ENCODE measurements at regions not wholly inside any gene's neighbourhood (a gene's known extent, or its start where the extent isn't known, plus 50 kb on each side); places are given as distances from the start of the nearest gene placed in this dataset.

DNA sequence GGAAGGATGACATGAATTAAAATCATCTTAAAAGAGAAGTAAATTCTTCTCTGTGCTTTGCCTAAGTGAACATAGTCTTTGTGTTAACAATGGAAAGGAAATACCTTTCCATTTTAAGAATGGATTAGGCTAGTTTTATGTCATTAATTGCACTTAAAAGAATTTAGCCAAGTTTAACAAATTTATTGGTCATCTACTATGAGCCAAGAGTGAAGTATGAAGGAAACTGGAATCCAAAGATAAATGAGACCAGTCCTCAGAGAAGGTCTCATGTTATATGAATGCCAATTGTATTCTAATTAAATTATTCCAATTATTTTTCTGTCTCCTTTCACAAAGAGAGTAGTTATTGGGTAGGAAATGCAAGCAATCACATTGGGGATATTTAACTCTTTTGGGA, 741.3 kb upstream of the SOX9 start:
- no peak overlapping the region for H3K4me3 ChIP-seq (replicated peaks; ENCODE audit: insufficient read depth, low read length)
- no peak for TF ChIP-seq GABPA (IDR thresholded peaks at IDR 0.05; ENCODE audit: low read depth)
- no peak for TF ChIP-seq POLR2AphosphoS5 (IDR thresholded peaks at IDR 0.05; ENCODE audit: low read depth)
- TF ChIP-seq, protein P1, sequence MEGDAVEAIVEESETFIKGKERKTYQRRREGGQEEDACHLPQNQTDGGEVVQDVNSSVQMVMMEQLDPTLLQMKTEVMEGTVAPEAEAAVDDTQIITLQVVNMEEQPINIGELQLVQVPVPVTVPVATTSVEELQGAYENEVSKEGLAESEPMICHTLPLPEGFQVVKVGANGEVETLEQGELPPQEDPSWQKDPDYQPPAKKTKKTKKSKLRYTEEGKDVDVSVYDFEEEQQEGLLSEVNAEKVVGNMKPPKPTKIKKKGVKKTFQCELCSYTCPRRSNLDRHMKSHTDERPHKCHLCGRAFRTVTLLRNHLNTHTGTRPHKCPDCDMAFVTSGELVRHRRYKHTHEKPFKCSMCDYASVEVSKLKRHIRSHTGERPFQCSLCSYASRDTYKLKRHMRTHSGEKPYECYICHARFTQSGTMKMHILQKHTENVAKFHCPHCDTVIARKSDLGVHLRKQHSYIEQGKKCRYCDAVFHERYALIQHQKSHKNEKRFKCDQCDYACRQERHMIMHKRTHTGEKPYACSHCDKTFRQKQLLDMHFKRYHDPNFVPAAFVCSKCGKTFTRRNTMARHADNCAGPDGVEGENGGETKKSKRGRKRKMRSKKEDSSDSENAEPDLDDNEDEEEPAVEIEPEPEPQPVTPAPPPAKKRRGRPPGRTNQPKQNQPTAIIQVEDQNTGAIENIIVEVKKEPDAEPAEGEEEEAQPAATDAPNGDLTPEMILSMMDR (IDR thresholded peaks at IDR 0.05; ENCODE audit: insufficient read depth, low read length): no peak
- TF ChIP-seq, protein P2, sequence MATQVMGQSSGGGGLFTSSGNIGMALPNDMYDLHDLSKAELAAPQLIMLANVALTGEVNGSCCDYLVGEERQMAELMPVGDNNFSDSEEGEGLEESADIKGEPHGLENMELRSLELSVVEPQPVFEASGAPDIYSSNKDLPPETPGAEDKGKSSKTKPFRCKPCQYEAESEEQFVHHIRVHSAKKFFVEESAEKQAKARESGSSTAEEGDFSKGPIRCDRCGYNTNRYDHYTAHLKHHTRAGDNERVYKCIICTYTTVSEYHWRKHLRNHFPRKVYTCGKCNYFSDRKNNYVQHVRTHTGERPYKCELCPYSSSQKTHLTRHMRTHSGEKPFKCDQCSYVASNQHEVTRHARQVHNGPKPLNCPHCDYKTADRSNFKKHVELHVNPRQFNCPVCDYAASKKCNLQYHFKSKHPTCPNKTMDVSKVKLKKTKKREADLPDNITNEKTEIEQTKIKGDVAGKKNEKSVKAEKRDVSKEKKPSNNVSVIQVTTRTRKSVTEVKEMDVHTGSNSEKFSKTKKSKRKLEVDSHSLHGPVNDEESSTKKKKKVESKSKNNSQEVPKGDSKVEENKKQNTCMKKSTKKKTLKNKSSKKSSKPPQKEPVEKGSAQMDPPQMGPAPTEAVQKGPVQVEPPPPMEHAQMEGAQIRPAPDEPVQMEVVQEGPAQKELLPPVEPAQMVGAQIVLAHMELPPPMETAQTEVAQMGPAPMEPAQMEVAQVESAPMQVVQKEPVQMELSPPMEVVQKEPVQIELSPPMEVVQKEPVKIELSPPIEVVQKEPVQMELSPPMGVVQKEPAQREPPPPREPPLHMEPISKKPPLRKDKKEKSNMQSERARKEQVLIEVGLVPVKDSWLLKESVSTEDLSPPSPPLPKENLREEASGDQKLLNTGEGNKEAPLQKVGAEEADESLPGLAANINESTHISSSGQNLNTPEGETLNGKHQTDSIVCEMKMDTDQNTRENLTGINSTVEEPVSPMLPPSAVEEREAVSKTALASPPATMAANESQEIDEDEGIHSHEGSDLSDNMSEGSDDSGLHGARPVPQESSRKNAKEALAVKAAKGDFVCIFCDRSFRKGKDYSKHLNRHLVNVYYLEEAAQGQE (IDR thresholded peaks at IDR 0.05; ENCODE audit: insufficient replicate concordance, low read depth): no peak
- TF ChIP-seq SPI1 (IDR thresholded peaks at IDR 0.05; ENCODE audit: borderline replicate concordance, low read depth): no peak
- no peak overlapping the region for H3K27ac ChIP-seq (replicated peaks)
- H3K27me3 ChIP-seq (ENCODE audit: insufficient read depth, poor library complexity, severe bottlenecking): no peaks in the 10 kb centered on the region
- no peak for DNase-seq (ENCODE audit: low read depth in 1 of 2, low spot score in 1 of 2)

DNA sequence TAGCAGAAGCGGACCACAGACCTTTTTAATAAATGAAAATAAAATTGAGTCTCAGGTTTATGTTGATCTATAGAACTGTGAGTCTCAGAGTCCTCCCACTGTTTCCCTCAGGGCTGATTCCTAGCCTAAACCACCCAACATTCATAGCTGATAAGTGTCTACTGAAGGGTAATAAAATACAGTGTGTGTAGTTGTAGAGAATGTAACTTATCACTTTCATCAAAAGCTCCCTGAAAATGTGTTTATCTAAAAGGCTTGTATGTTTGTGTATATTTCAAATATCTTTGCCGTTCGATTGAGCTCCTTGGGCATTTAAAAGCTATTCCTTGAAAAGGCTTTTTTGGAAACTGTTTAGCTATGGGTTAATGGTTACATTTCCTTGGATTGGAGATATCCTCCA, 740.3 kb upstream of the SOX9 start:
- no peak for DNase-seq (ENCODE audit: low read depth in 1 of 2, low spot score in 1 of 2)
- TF ChIP-seq POLR2AphosphoS5 (IDR thresholded peaks at IDR 0.05; ENCODE audit: low read depth) (no peak), GABPA (IDR thresholded peaks at IDR 0.05; ENCODE audit: low read depth) (no peak)
- H3K27ac ChIP-seq (replicated peaks): no peak overlapping the region
- no peak overlapping the region for H3K4me3 ChIP-seq (replicated peaks; ENCODE audit: insufficient read depth, low read length)
- H3K27me3 ChIP-seq (ENCODE audit: insufficient read depth, poor library complexity, severe bottlenecking): no peaks in the 10 kb centered on the region

DNA sequence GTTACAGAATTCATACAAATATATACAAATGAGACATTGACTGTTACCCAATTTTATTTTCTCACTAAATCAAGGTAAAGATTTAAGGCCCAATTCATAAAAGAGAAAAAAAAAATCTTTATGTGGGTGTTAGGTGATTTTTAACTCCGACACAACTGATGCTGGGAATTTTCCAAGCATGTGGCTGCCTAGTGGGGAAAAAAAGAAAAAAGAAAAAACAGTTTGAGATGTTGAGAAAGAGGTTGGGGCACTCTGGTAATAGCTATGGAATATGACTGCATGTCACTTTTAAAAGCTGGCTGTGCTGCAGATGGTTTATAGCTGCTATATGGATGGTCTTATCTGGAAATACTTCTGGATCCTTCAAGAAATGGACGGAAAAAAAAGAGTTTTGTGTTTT, 739.9 kb upstream of the SOX9 start:
- Histone ChIP-seq H3K27me3 (ENCODE audit: insufficient read depth, poor library complexity, severe bottlenecking) (no peaks in the 10 kb centered on the region), H3K27ac (replicated peaks) (no peak overlapping the region), H3K4me3 (replicated peaks; ENCODE audit: insufficient read depth, low read length) (no peak overlapping the region)
- DNase-seq (ENCODE audit: low read depth in 1 of 2, low spot score in 1 of 2): no peak
- TF ChIP-seq, protein P2 (IDR thresholded peaks at IDR 0.05; ENCODE audit: insufficient replicate concordance, low read depth): no peak
- TF ChIP-seq POLR2AphosphoS5 (IDR thresholded peaks at IDR 0.05; ENCODE audit: low read depth): no peak
- TF ChIP-seq GABPA (IDR thresholded peaks at IDR 0.05; ENCODE audit: low read depth): no peak
- TF ChIP-seq, protein P1 (IDR thresholded peaks at IDR 0.05; ENCODE audit: insufficient read depth, low read length): no peak
- no peak for TF ChIP-seq SPI1 (IDR thresholded peaks at IDR 0.05; ENCODE audit: borderline replicate concordance, low read depth)

DNA sequence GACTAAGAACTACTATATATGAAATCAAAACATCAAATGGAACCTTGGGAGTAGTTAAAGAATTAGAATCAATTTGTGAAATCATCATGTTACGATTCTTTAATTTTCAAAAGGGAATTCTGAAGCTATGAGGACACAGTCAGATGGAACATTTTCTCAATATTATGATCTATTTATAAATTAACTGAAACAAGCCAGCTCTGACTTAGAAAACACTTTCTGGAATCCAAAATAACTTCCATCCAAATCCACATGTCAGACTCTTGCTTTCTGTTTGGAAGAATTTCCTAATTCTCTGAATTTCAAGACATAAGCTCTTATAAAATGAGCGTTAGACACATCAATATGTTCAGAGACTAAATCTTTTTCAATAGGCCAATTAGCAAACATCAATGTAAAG, 737.7 kb upstream of the SOX9 start:
- DNase-seq (ENCODE audit: low read depth in 1 of 2, low spot score in 1 of 2): no peak
- H3K27ac ChIP-seq (replicated peaks): no peak overlapping the region

More for the DNA sequence above, 737.7 kb upstream of the SOX9 start:
- TF ChIP-seq SPI1 (IDR thresholded peaks at IDR 0.05; ENCODE audit: borderline replicate concordance, low read depth) (no peak), POLR2AphosphoS5 (IDR thresholded peaks at IDR 0.05; ENCODE audit: low read depth) (no peak), GABPA (IDR thresholded peaks at IDR 0.05; ENCODE audit: low read depth) (no peak)
- TF ChIP-seq, protein P2 (IDR thresholded peaks at IDR 0.05; ENCODE audit: insufficient replicate concordance, low read depth): no peak
- TF ChIP-seq, protein P1 (IDR thresholded peaks at IDR 0.05; ENCODE audit: insufficient read depth, low read length): no peak
- no peak overlapping the region for H3K4me3 ChIP-seq (replicated peaks; ENCODE audit: insufficient read depth, low read length)
- H3K27me3 ChIP-seq (ENCODE audit: insufficient read depth, poor library complexity, severe bottlenecking): no peaks in the 10 kb centered on the region

Measured in HL-60 (cell line).